CD14-positive monocyte (primary cell): ENCODE measurements at regions not wholly inside any gene's neighbourhood (a gene's known extent, or its start where the extent isn't known, plus 50 kb on each side); places are given as distances from the start of the nearest gene placed in this dataset.

Source experiments
- DNase-seq, 3 donors: peaks; one replicate each; pipeline ENCODE4 v3.0.0-alpha.2; 2011 to 2022
- H2AFZ ChIP-seq: 2 replicates; pipeline ENCODE4 v1.6.0; 2012; ENCODE audit warnings: mild to moderate bottlenecking, low read depth, low read length, inconsistent platforms; ENCODE audit not compliant: insufficient read depth, poor library complexity, severe bottlenecking
- H3K27ac ChIP-seq, 2 donors: 1 replicate in 1 of 2; 2 replicates in 1 of 2; pipeline ENCODE4 v1.5.1; 2012 to 2013; ENCODE audit warnings: low read length in 2 of 2, control low read depth in 1 of 2, inconsistent platforms in 1 of 2, low read depth in 1 of 2, mild to moderate bottlenecking in 1 of 2
- H3K27me3 ChIP-seq, 2 donors: one replicate each; pipeline versions ENCODE4 v1.6.0 to v1.6.1; 2011 to 2013; ENCODE audit warnings: low read length in 2 of 2; ENCODE audit not compliant: control insufficient read depth in 2 of 2, insufficient read depth in 2 of 2
- H3K36me3 ChIP-seq, 2 donors: replicated peaks in 1 of 2; 1 replicate in 1 of 2; 2 replicates in 1 of 2; pipeline versions ENCODE4 v1.5.1 to v1.6.1; 2012 to 2013; ENCODE audit warnings: low read length in 2 of 2, control low read depth in 1 of 2, inconsistent platforms in 1 of 2, mild to moderate bottlenecking in 1 of 2; ENCODE audit not compliant: insufficient read depth in 2 of 2, control insufficient read depth in 1 of 2
- H3K4me1 ChIP-seq, 2 donors: 1 replicate in 1 of 2; 2 replicates in 1 of 2; pipeline versions ENCODE4 v1.5.1 to v1.6.1; 2012 to 2013; ENCODE audit warnings: low read length in 2 of 2, control low read depth in 1 of 2, inconsistent platforms in 1 of 2, mild to moderate bottlenecking in 1 of 2, moderate library complexity in 1 of 2; ENCODE audit not compliant: insufficient read depth in 2 of 2, control insufficient read depth in 1 of 2
- H3K4me2 ChIP-seq: replicated peaks from 2 replicates; pipeline ENCODE3; 2012; ENCODE audit warnings: low read length, moderate library complexity, mild to moderate bottlenecking; ENCODE audit not compliant: poor library complexity, severe bottlenecking; ENCODE audit errors: extremely low read depth
- H3K4me3 ChIP-seq, 3 experiments: fragments of 200-600 bp in 1 of 3; sonication (generic) in 1 of 3; replicated peaks in 1 of 3; 1 replicate in 2 of 3; 2 replicates in 1 of 3; pipeline ENCODE4 v1.5.1; 2011 to 2013; ENCODE audit warnings: low read length in 3 of 3, mild to moderate bottlenecking in 3 of 3, control low read depth in 2 of 3, low read depth in 2 of 3, inconsistent platforms in 1 of 3, moderate library complexity in 1 of 3
- H3K79me2 ChIP-seq: 2 replicates; pipeline ENCODE4 v1.6.0; 2012; ENCODE audit warnings: mild to moderate bottlenecking, control low read depth, inconsistent platforms, low read length, moderate library complexity; ENCODE audit not compliant: insufficient read depth
- H3K9ac ChIP-seq: 2 replicates; pipeline ENCODE4 v1.6.0; 2017; ENCODE audit warnings: low read length, mild to moderate bottlenecking; ENCODE audit not compliant: insufficient read depth, poor library complexity, severe bottlenecking
- H3K9me3 ChIP-seq, 2 donors: replicated peaks in 1 of 2; 1 replicate in 1 of 2; 2 replicates in 1 of 2; pipeline versions ENCODE4 v1.5.1 to v1.6.1; 2012 to 2013; ENCODE audit warnings: low read length in 2 of 2, control low read depth in 1 of 2; ENCODE audit not compliant: control insufficient read depth in 1 of 2, insufficient read depth in 1 of 2
- H4K20me1 ChIP-seq: 2 replicates; pipeline ENCODE4 v1.6.0; 2012; ENCODE audit warnings: mild to moderate bottlenecking, low read length, control low read depth, moderate library complexity; ENCODE audit not compliant: insufficient read depth
- H3K27ac Mint-ChIP-seq, 7 donors: one replicate each; pipeline ENCODE4 v1.8.0; 2020; ENCODE audit warnings: mild to moderate bottlenecking in 7 of 7, mixed read lengths in 7 of 7, moderate library complexity in 6 of 7, inconsistent platforms in 2 of 7
- H3K27me3 Mint-ChIP-seq, 3 donors: one replicate each; pipeline ENCODE4 v1.8.0; 2021 to 2022; ENCODE audit warnings: low read depth in 3 of 3, mild to moderate bottlenecking in 3 of 3, mixed read lengths in 3 of 3, moderate library complexity in 3 of 3, inconsistent platforms in 1 of 3
- H3K36me3 Mint-ChIP-seq, 2 donors: one replicate each; pipeline ENCODE4 v1.8.0; 2020; ENCODE audit warnings: mixed read lengths in 2 of 2, inconsistent platforms in 1 of 2, mild to moderate bottlenecking in 1 of 2
- H3K4me1 Mint-ChIP-seq: one replicate; pipeline ENCODE4 v1.8.0; 2020; ENCODE audit warnings: mild to moderate bottlenecking, mixed read lengths
- H3K4me3 Mint-ChIP-seq, 2 donors: one replicate each; pipeline ENCODE4 v1.8.0; 2020; ENCODE audit warnings: mild to moderate bottlenecking in 2 of 2, mixed read lengths in 2 of 2, moderate library complexity in 1 of 2
- H3K9me3 Mint-ChIP-seq, 7 donors: one replicate each; pipeline ENCODE4 v1.8.0; 2020 to 2022; ENCODE audit warnings: mixed read lengths in 7 of 7, mild to moderate bottlenecking in 6 of 7, moderate library complexity in 6 of 7, inconsistent platforms in 2 of 7
- CTCF ChIP-seq: fragments of 200-600 bp; IDR thresholded peaks from one replicate; pipeline ENCODE4 v1.8.0; 2022; ENCODE audit warnings: antibody characterized with exemption, mild to moderate bottlenecking
- WGBS: methylation state at CpG from one replicate; pipeline ENCODE4 v1.1.5; 2013; ENCODE audit warnings: missing lambda C conversion rate; ENCODE audit not compliant: insufficient coverage; 5-methylcytosine and 5-hydroxymethylcytosine counted together
- intact Hi-C, 2 donors: fragments of 100-400 bp; cut with micrococcal nuclease; formaldehyde crosslinking; loops; one replicate each; pipeline versions ENCODE4 v1.15.0 to v1.15.1; 2023

- DNase-seq = no peak
- H2AFZ ChIP-seq = no peak overlapping the region
- TF ChIP-seq CTCF = no peak
- H3K79me2 ChIP-seq = no peaks in the 10 kb centered on the region
- no peaks in the 10 kb centered on the region for H3K4me1 ChIP-seq
- H3K9ac ChIP-seq = no peak overlapping the region
- Mint-ChIP-seq H3K27me3 (no peaks in the 10 kb centered on the region), H3K4me3 (no peak overlapping the region), H3K9me3 (peaks cover 0 to 4% (median 1%) of the 10 kb centered on the region in 7 donors), H3K36me3 (no peaks in the 10 kb centered on the region), H3K4me1 (no peaks in the 10 kb centered on the region), H3K27ac (no peak overlapping the region)
- no peaks in the 10 kb centered on the region for H4K20me1 ChIP-seq
- no peak overlapping the region for H3K4me2 ChIP-seq
- no peaks in the 10 kb centered on the region for H3K27me3 ChIP-seq
- H3K4me3 ChIP-seq = no peak overlapping the region
- H3K9me3 ChIP-seq = no peaks in the 10 kb centered on the region
- no peak overlapping the region for H3K27ac ChIP-seq
- H3K36me3 ChIP-seq = no peaks in the 10 kb centered on the region
- 71% methylated on average over 1 of the region's 4 CpGs for WGBS
- intact Hi-C loops = no loop called here
These were observed 231.5 kb upstream of the KLHL1 start for GRCh38 chr13:70339738-70340137.

GRCh38 chr13:70338609-70339008, 230.4 kb upstream of the KLHL1 start:
- H3K36me3 Mint-ChIP-seq = no peaks in the 10 kb centered on the region
- H3K4me1 Mint-ChIP-seq = no peaks in the 10 kb centered on the region
- intact Hi-C loops = no loop called here

More at GRCh38 chr13:70338609-70339008, 230.4 kb upstream of the KLHL1 start:
- H4K20me1 ChIP-seq = no peaks in the 10 kb centered on the region
- Mint-ChIP-seq H3K4me3 (no peak overlapping the region), H3K9me3 (peaks cover 0 to 4% (median 1%) of the 10 kb centered on the region in 7 donors), H3K27ac (no peak overlapping the region), H3K27me3 (no peaks in the 10 kb centered on the region)
- no peak overlapping the region for H3K27ac ChIP-seq
- no peak overlapping the region for H3K4me3 ChIP-seq
- no peak overlapping the region for H2AFZ ChIP-seq
- no peaks in the 10 kb centered on the region for H3K27me3 ChIP-seq
- H3K4me1 ChIP-seq = no peaks in the 10 kb centered on the region
- H3K36me3 ChIP-seq = no peaks in the 10 kb centered on the region
- no peaks in the 10 kb centered on the region for H3K79me2 ChIP-seq
- no peak for DNase-seq
- TF ChIP-seq CTCF = no peak
- H3K9me3 ChIP-seq = no peaks in the 10 kb centered on the region
- H3K9ac ChIP-seq = no peak overlapping the region
- no peak overlapping the region for H3K4me2 ChIP-seq
- no CpG with 5 or more reads among the region's 1 CpG for WGBS
